Calu3 (cell line): ENCODE measurements at regions not wholly inside any gene's neighbourhood (a gene's known extent, or its start where the extent isn't known, plus 50 kb on each side); places are given as distances from the start of the nearest gene placed in this dataset.

Experiments
- BruUV-seq: library from RNA; stranded (reverse); fragments of 400-500 nt; replicated peaks from 2 replicates; lab custom pipeline; 2021; lab: Mats Ljungman, UMichigan
- CTCF ChIA-PET: fragments of 300-600 bp; sonication (Branson Sonifier 250); formaldehyde crosslinking; loops from one replicate; lab custom pipeline; 2022; ENCODE audit warnings: antibody characterized with exemption; lab: Charles Lee
- DNase-seq: peaks from one replicate; pipeline ENCODE4 v3.0.0; 2022
- H3K27ac Mint-ChIP-seq: one replicate; pipeline ENCODE4 v1.8.0; 2022; ENCODE audit warnings: mixed read lengths; ENCODE audit not compliant: unreplicated experiment
- H3K27me3 Mint-ChIP-seq: one replicate; pipeline ENCODE4 v1.8.0; 2022; ENCODE audit warnings: mixed read lengths; ENCODE audit not compliant: unreplicated experiment
- H3K36me3 Mint-ChIP-seq: one replicate; pipeline ENCODE4 v1.8.0; 2022; ENCODE audit warnings: mild to moderate bottlenecking, moderate library complexity, mixed read lengths; ENCODE audit not compliant: insufficient read depth, unreplicated experiment
- H3K4me1 Mint-ChIP-seq: one replicate; pipeline ENCODE4 v1.8.0; 2022; ENCODE audit warnings: mild to moderate bottlenecking, low read depth, mixed read lengths; ENCODE audit not compliant: unreplicated experiment
- H3K4me3 Mint-ChIP-seq: one replicate; pipeline ENCODE4 v1.8.0; 2022; ENCODE audit warnings: mild to moderate bottlenecking, low read depth, moderate library complexity, mixed read lengths; ENCODE audit not compliant: unreplicated experiment
- H3K9me3 Mint-ChIP-seq: one replicate; pipeline ENCODE4 v1.8.0; 2022; ENCODE audit warnings: low read depth, mixed read lengths; ENCODE audit not compliant: unreplicated experiment
- CTCF ChIP-seq: fragments of 200-600 bp; IDR thresholded peaks from one replicate; pipeline ENCODE4 v1.8.0; 2022; ENCODE audit warnings: antibody characterized with exemption; ENCODE audit not compliant: unreplicated experiment
- intact Hi-C: fragments of 100-400 bp; cut with micrococcal nuclease; formaldehyde crosslinking; loops from one replicate; pipeline ENCODE4 v1.10.0; 2022; ENCODE audit not compliant: unreplicated experiment

- TF ChIP-seq CTCF, result no peak
- DNase-seq, result no peak
- no TSS peak for BruUV-seq
- Mint-ChIP-seq H3K9me3 (no peaks in the 10 kb centered on the region), H3K36me3 (no peaks in the 10 kb centered on the region), H3K4me3 (no peak overlapping the region), H3K4me1 (peaks cover 15% of the 10 kb centered on the region), H3K27ac (no peak overlapping the region), H3K27me3 (no peaks in the 10 kb centered on the region)
- CTCF ChIA-PET, result interaction anchor here (0.6 kb wide), 1 partner anchor 26 kb away, joined by 3 read pairs; no protein-coding TSS in a partner anchor
- intact Hi-C loops, result no loop called here
Measured at GRCh38 chr2:224157655-224158054, 118.6 kb upstream of the SERPINE2 start.

- H3K27ac Mint-ChIP-seq, result no peak overlapping the region
- H3K4me3 Mint-ChIP-seq, result no peak overlapping the region
- H3K36me3 Mint-ChIP-seq, result no peaks in the 10 kb centered on the region
- CTCF ChIA-PET, result no interaction called here
- TF ChIP-seq CTCF, result no peak
- no peak for DNase-seq
- H3K27me3 Mint-ChIP-seq, result no peaks in the 10 kb centered on the region
- intact Hi-C loops, result no loop called here
- peaks cover 3% of the 10 kb centered on the region for H3K9me3 Mint-ChIP-seq
- no TSS peak for BruUV-seq
- peaks cover 15% of the 10 kb centered on the region for H3K4me1 Mint-ChIP-seq
Measured at GRCh38 chr2:224156436-224156835, 117.3 kb upstream of the SERPINE2 start.

GRCh38 chr2:224155896-224156295 lies 116.8 kb upstream of the SERPINE2 start:
- Mint-ChIP-seq H3K9me3 (peaks cover 4% of the 10 kb centered on the region), H3K36me3 (no peaks in the 10 kb centered on the region), H3K27me3 (no peaks in the 10 kb centered on the region), H3K27ac (no peak overlapping the region), H3K4me3 (no peak overlapping the region), H3K4me1 (peaks cover 20% of the 10 kb centered on the region)
- CTCF ChIA-PET, result interaction anchor here (0.6 kb wide), 1 partner anchor 102 kb away, joined by 4 read pairs; no protein-coding TSS in a partner anchor
- TF ChIP-seq CTCF, result no peak
- intact Hi-C loops, result no loop called here
- DNase-seq, result no peak
- BruUV-seq, result no TSS peak

GRCh38 chr2:224155371-224155770 lies 116.3 kb upstream of the SERPINE2 start:
- Mint-ChIP-seq H3K4me3 (no peak overlapping the region), H3K4me1 (peaks cover 25% of the 10 kb centered on the region), H3K9me3 (peaks cover 4% of the 10 kb centered on the region), H3K27me3 (no peaks in the 10 kb centered on the region), H3K27ac (no peak overlapping the region), H3K36me3 (no peaks in the 10 kb centered on the region)
- BruUV-seq, result no TSS peak
- no peak for TF ChIP-seq CTCF
- CTCF ChIA-PET, result interaction anchor here (0.6 kb wide), 1 partner anchor 102 kb away, joined by 4 read pairs; no protein-coding TSS in a partner anchor
- DNase-seq, result no peak
- intact Hi-C loops, result no loop called here
